LNCaP clone FGC (cell line): ENCODE measurements at regions not wholly inside any gene's neighbourhood (a gene's known extent, or its start where the extent isn't known, plus 50 kb on each side); places are given as distances from the start of the nearest gene placed in this dataset.

Source experiments
- DNase-seq: peaks from one replicate; pipeline ENCODE4 v3.0.0-alpha.2; 2011; ENCODE audit warnings: low read depth
- H3K4me3 ChIP-seq: 2 replicates; pipeline ENCODE4 v1.5.1; 2011; ENCODE audit warnings: mild to moderate bottlenecking, low read depth, low read length, control low read depth
- TF ChIP-seq, protein P1 (sequence below): IDR thresholded peaks from 2 replicates; pipeline ENCODE4 v1.5.1; 2012; ENCODE audit warnings: mild to moderate bottlenecking; ENCODE audit not compliant: control insufficient read depth, insufficient read depth; ENCODE audit errors: extremely low read depth

- no peak overlapping the region for H3K4me3 ChIP-seq
- no peak for DNase-seq
- TF ChIP-seq, protein P1, sequence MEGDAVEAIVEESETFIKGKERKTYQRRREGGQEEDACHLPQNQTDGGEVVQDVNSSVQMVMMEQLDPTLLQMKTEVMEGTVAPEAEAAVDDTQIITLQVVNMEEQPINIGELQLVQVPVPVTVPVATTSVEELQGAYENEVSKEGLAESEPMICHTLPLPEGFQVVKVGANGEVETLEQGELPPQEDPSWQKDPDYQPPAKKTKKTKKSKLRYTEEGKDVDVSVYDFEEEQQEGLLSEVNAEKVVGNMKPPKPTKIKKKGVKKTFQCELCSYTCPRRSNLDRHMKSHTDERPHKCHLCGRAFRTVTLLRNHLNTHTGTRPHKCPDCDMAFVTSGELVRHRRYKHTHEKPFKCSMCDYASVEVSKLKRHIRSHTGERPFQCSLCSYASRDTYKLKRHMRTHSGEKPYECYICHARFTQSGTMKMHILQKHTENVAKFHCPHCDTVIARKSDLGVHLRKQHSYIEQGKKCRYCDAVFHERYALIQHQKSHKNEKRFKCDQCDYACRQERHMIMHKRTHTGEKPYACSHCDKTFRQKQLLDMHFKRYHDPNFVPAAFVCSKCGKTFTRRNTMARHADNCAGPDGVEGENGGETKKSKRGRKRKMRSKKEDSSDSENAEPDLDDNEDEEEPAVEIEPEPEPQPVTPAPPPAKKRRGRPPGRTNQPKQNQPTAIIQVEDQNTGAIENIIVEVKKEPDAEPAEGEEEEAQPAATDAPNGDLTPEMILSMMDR: no peak
These were observed 199.9 kb upstream of the SMC2 start for GRCh38 chr9:103894184-103894583.

- H3K4me3 ChIP-seq: no peak overlapping the region
- DNase-seq: no peak
- TF ChIP-seq, protein P1: no peak
These were observed 195.6 kb upstream of the SMC2 start for GRCh38 chr9:103898550-103898949.

- DNase-seq: no peak
- no peak overlapping the region for H3K4me3 ChIP-seq
- TF ChIP-seq, protein P1: no peak
These were observed 194.2 kb upstream of the SMC2 start for GRCh38 chr9:103899866-103900265.

GRCh38 chr9:103900466-103900865 is 193.6 kb upstream of the SMC2 start:
- TF ChIP-seq, protein P1: no peak
- DNase-seq: no peak
- H3K4me3 ChIP-seq: no peak overlapping the region

- no peak overlapping the region for H3K4me3 ChIP-seq
- no peak for DNase-seq
- TF ChIP-seq, protein P1: no peak
These were observed 191.8 kb upstream of the SMC2 start for GRCh38 chr9:103902263-103902662.

GRCh38 chr9:103904242-103904641 is 189.9 kb upstream of the SMC2 start:
- no peak for DNase-seq
- no peak overlapping the region for H3K4me3 ChIP-seq
- TF ChIP-seq, protein P1: no peak

DNA sequence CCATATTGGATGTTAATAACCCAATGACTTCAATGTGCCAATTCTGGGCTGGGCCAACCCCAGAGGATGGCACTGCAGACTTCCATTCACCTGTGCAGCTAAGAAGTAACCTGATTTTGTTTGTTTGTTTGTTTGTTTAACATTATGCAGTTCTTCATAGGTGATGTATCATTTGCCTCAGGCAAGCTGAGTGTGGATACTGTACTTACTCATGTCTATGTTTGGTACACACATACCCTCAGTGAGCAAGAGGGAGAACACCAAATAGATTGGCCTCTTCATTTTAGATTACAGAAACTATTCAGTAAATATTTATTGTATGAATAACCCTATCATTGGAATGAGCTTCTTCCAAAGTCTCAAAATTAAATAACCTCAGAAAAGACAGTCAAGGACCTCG is 180.2 kb upstream of the SMC2 start:
- TF ChIP-seq, protein P1: no peak
- H3K4me3 ChIP-seq: no peak overlapping the region
- no peak for DNase-seq
